ENCODE measurements at regions not wholly inside any gene's neighbourhood (a gene's known extent, or its start where the extent isn't known, plus 50 kb on each side); places are given as distances from the start of the nearest gene placed in this dataset.

GRCh38 chr11:97833412-97833811 is 1187.3 kb upstream of the CNTN5 start:
- no peak overlapping the region for H3K27ac ChIP-seq (ENCODE audit: insufficient read length, low read depth, low read length)
- H3K4me3 Mint-ChIP-seq, result no peak overlapping the region
- no peaks in the 10 kb centered on the region for H3K79me1 ChIP-seq (ENCODE audit: insufficient read depth, low read depth, low read length, poor library complexity, severe bottlenecking)
- no peak overlapping the region for H3K56ac ChIP-seq (ENCODE audit: insufficient read length, low read depth, low read length)
- H2BK12ac ChIP-seq (ENCODE audit: insufficient read length, low read depth, low read length), result no peak overlapping the region
- no peaks in the 10 kb centered on the region for H3K23me2 ChIP-seq (ENCODE audit: insufficient read length, low read depth, low read length, poor library complexity, severe bottlenecking)
- no peaks in the 10 kb centered on the region for H3K79me2 ChIP-seq (ENCODE audit: insufficient read depth, low read length)
- no peak overlapping the region for H4K91ac ChIP-seq (ENCODE audit: insufficient read length, low read depth, low read length)
- H3K4me1 ChIP-seq (ENCODE audit: insufficient read depth, low read length), result no peaks in the 10 kb centered on the region
- H2BK120ac ChIP-seq (ENCODE audit: low read depth, low read length, poor library complexity, severe bottlenecking), result no peak overlapping the region
- no peak for DNase-seq
- H2AFZ ChIP-seq (ENCODE audit: low read length), result no peak overlapping the region
- H3K9ac ChIP-seq (ENCODE audit: extremely low read depth, insufficient read length, low read length), result no peak overlapping the region
- H2BK5ac ChIP-seq (ENCODE audit: insufficient read length, low read length), result no peak overlapping the region
- H3K27ac Mint-ChIP-seq, result no peak overlapping the region
- H3K36me3 Mint-ChIP-seq (ENCODE audit: insufficient read depth in 1 of 3, low read depth in 3 of 3), result no peaks in the 10 kb centered on the region; a peak in 1 of 7 replicates
- H4K8ac ChIP-seq (replicated peaks; ENCODE audit: insufficient read length, low read depth, low read length), result no peak overlapping the region
- no peaks in the 10 kb centered on the region for H3K4me1 Mint-ChIP-seq
- H3K18ac ChIP-seq (ENCODE audit: insufficient read length, low read depth, low read length), result no peak overlapping the region
- no peak overlapping the region for H4K5ac ChIP-seq (ENCODE audit: insufficient read length, low read depth, low read length)
- no peak overlapping the region for H3K14ac ChIP-seq (ENCODE audit: insufficient read depth, low read length)
- no peak for TF ChIP-seq CTCF (conservative IDR thresholded peaks at IDR 0.05)
- no peak overlapping the region for H3T11ph ChIP-seq (ENCODE audit: low read length)
- H2AK5ac ChIP-seq (ENCODE audit: insufficient read length, low read length), result no peak overlapping the region
- no peaks in the 10 kb centered on the region for H3K9me3 Mint-ChIP-seq
- H3K23ac ChIP-seq (ENCODE audit: insufficient read length, low read depth, low read length), result no peak overlapping the region
- H2BK20ac ChIP-seq (ENCODE audit: low read depth, low read length, poor library complexity, severe bottlenecking), result no peak overlapping the region
- WGBS (ENCODE audit: extremely low coverage, insufficient read length, low lambda C conversion rate), result no CpG with 5 or more reads among the region's 2 CpGs
- H3K4ac ChIP-seq (ENCODE audit: low read depth, low read length), result no peak overlapping the region
- no peaks in the 10 kb centered on the region for H3K27me3 ChIP-seq (ENCODE audit: insufficient read depth, low read length)
- no peak overlapping the region for H2BK15ac ChIP-seq (ENCODE audit: low read depth, low read length)
- no peaks in the 10 kb centered on the region for H3K9me3 ChIP-seq (ENCODE audit: control insufficient read depth, low read depth, low read length)
- H3K27me3 Mint-ChIP-seq (ENCODE audit: low read depth), result no peaks in the 10 kb centered on the region
- no peak overlapping the region for H3K4me2 ChIP-seq (ENCODE audit: insufficient read depth, insufficient read length, low read length)
- no peaks in the 10 kb centered on the region for H4K20me1 ChIP-seq (ENCODE audit: control insufficient read depth, insufficient read depth, insufficient read length)
